ENCODE measurements at regions not wholly inside any gene's neighbourhood (a gene's known extent, or its start where the extent isn't known, plus 50 kb on each side); places are given as distances from the start of the nearest gene placed in this dataset.

GRCh38 chr5:159536646-159537045 lies 206.4 kb upstream of the IL12B start:
- no peak for DNase-seq (ENCODE audit: low spot score)

GRCh38 chr5:159539678-159540077 lies 209.4 kb upstream of the IL12B start:
- DNase-seq (ENCODE audit: low spot score) = no peak

GRCh38 chr5:159543326-159543725 lies 213.0 kb upstream of the IL12B start:
- no peak for DNase-seq (ENCODE audit: low spot score)

- DNase-seq (ENCODE audit: low spot score) = no peak
Measured at GRCh38 chr5:159545156-159545555, 214.9 kb upstream of the IL12B start.

- no peak for DNase-seq (ENCODE audit: low spot score)
Measured at GRCh38 chr5:159547466-159548195, 217.3 kb upstream of the IL12B start.

GRCh38 chr5:159548517-159548916 lies 218.2 kb upstream of the IL12B start:
- no peak for DNase-seq (ENCODE audit: low spot score)

GRCh38 chr5:159549046-159549445 lies 218.8 kb upstream of the IL12B start:
- no peak for DNase-seq (ENCODE audit: low spot score)

- DNase-seq (ENCODE audit: low spot score) = no peak
Measured at GRCh38 chr5:159550951-159551350, 220.7 kb upstream of the IL12B start.

- DNase-seq (ENCODE audit: low spot score) = peak; percentile 18
Measured at GRCh38 chr5:159552751-159553150, 222.5 kb upstream of the IL12B start.

GRCh38 chr5:159553792-159554191 lies 223.5 kb upstream of the IL12B start:
- no peak for DNase-seq (ENCODE audit: low spot score)

GRCh38 chr5:159555084-159555483 lies 224.8 kb upstream of the IL12B start:
- DNase-seq (ENCODE audit: low spot score) = no peak

GRCh38 chr5:159559337-159559736 lies 229.1 kb upstream of the IL12B start:
- DNase-seq (ENCODE audit: low spot score) = no peak

GRCh38 chr5:159560088-159560487 lies 229.8 kb upstream of the IL12B start:
- DNase-seq (ENCODE audit: low spot score) = no peak

- DNase-seq (ENCODE audit: low spot score) = no peak
Measured at GRCh38 chr5:159564031-159564430, 233.7 kb upstream of the IL12B start.

GRCh38 chr5:159566832-159567231 lies 236.5 kb upstream of the IL12B start:
- DNase-seq (ENCODE audit: low spot score) = no peak

GRCh38 chr5:159567461-159567860 lies 237.2 kb upstream of the IL12B start:
- no peak for DNase-seq (ENCODE audit: low spot score)

- no peak for DNase-seq (ENCODE audit: low spot score)
Measured at GRCh38 chr5:159571501-159572244, 241.4 kb upstream of the IL12B start.

GRCh38 chr5:159576902-159577301 lies 246.6 kb upstream of the IL12B start:
- no peak for DNase-seq (ENCODE audit: low spot score)

- peak; percentile 43 for DNase-seq (ENCODE audit: low spot score)
Measured at GRCh38 chr5:159581502-159582249, 251.4 kb upstream of the IL12B start.

GRCh38 chr5:159582756-159583541 lies 252.7 kb upstream of the IL12B start:
- no peak for DNase-seq (ENCODE audit: low spot score)

GRCh38 chr5:159586921-159587320 lies 256.6 kb upstream of the IL12B start:
- DNase-seq (ENCODE audit: low spot score) = no peak

- no peak for DNase-seq (ENCODE audit: low spot score)
Measured at GRCh38 chr5:159588941-159589340, 258.7 kb upstream of the IL12B start.

Measured in AG08396 (cell line).